Neural cell (in vitro differentiated cells): ENCODE measurements at regions not wholly inside any gene's neighbourhood (a gene's known extent, or its start where the extent isn't known, plus 50 kb on each side); places are given as distances from the start of the nearest gene placed in this dataset.

Source experiments
- H2AFZ ChIP-seq: fragments of 200-600, 300-800 bp; sonication (generic), shearing (Covaris generic); 2 replicates; pipeline ENCODE4 v1.6.0; 2014; ENCODE audit warnings: low read depth, mild to moderate bottlenecking, antibody characterized with exemption, low read length, moderate library complexity
- H3F3A ChIP-seq: fragments of 200-600 bp; shearing (Covaris generic); 2 replicates; pipeline ENCODE4 v1.6.1; 2016; ENCODE audit warnings: mild to moderate bottlenecking, moderate library complexity, mixed read lengths, antibody characterized with exemption, low read length; ENCODE audit not compliant: insufficient read depth, poor library complexity, severe bottlenecking
- H3K27ac ChIP-seq: fragments of 200-600, 300-800 bp; sonication (generic), shearing (Covaris generic); 2 replicates; pipeline ENCODE4 v1.5.1; 2014; ENCODE audit warnings: mild to moderate bottlenecking, low read length, moderate library complexity
- H3K27me3 ChIP-seq: fragments of 300-800, 200-600 bp; sonication (generic), shearing (Covaris generic); 2 replicates; pipeline ENCODE4 v1.6.0; 2014; ENCODE audit warnings: mild to moderate bottlenecking, low read depth, low read length, moderate library complexity; ENCODE audit not compliant: insufficient read depth
- H3K36me3 ChIP-seq: fragments of 300-800, 200-600 bp; sonication (generic), shearing (Covaris generic); 2 replicates; pipeline ENCODE4 v1.5.1; 2014; ENCODE audit warnings: mild to moderate bottlenecking, antibody characterized with exemption, low read length, moderate library complexity; ENCODE audit not compliant: insufficient read depth
- H3K4me2 ChIP-seq: fragments of 300-800, 200-600 bp; sonication (generic), shearing (Covaris generic); 2 replicates; pipeline ENCODE4 v1.6.0; 2014; ENCODE audit warnings: mild to moderate bottlenecking, low read length
- H3K4me3 ChIP-seq: fragments of 300-800, 200-600 bp; sonication (generic), shearing (Covaris generic); 2 replicates; pipeline ENCODE4 v1.5.1; 2014; ENCODE audit warnings: mild to moderate bottlenecking, low read length, moderate library complexity
- H3K79me2 ChIP-seq: fragments of 200-600 bp; shearing (Covaris generic); replicated peaks from 2 replicates; pipeline ENCODE4 v1.6.0; 2014; ENCODE audit warnings: mild to moderate bottlenecking, low read length, moderate library complexity; ENCODE audit not compliant: insufficient read depth
- H3K9ac ChIP-seq: fragments of 300-800, 200-600 bp; sonication (generic), shearing (Covaris generic); 2 replicates; pipeline ENCODE4 v1.6.1; 2016; ENCODE audit warnings: mild to moderate bottlenecking, low read length, mixed read lengths
- H3K9me2 ChIP-seq: fragments of 200-600 bp; shearing (Covaris generic); 2 replicates; pipeline ENCODE4 v1.6.1; 2016; ENCODE audit warnings: mild to moderate bottlenecking, low read length, mixed read lengths; ENCODE audit not compliant: insufficient read depth
- H3K9me3 ChIP-seq: fragments of 200-600, 300-800 bp; sonication (generic), shearing (Covaris generic); 2 replicates; pipeline ENCODE4 v1.6.1; 2016; ENCODE audit warnings: mild to moderate bottlenecking, mixed run types, low read length, moderate library complexity, mixed read lengths
- H4K20me1 ChIP-seq: fragments of 200-600 bp; shearing (Covaris generic); 2 replicates; pipeline ENCODE4 v1.6.1; 2016; ENCODE audit warnings: mild to moderate bottlenecking, mixed run types; ENCODE audit not compliant: insufficient read depth
- CTCF ChIP-seq: fragments of 450-650 bp; IDR thresholded peaks from 2 replicates; pipeline ENCODE4 v1.5.1; 2014; ENCODE audit warnings: antibody characterized with exemption, mild to moderate bottlenecking, moderate library complexity; ENCODE audit not compliant: poor library complexity, severe bottlenecking
- EP300 ChIP-seq: fragments of 450-650 bp; conservative IDR thresholded peaks from 2 replicates; pipeline ENCODE4 v1.6.1; 2014; ENCODE audit warnings: antibody characterized with exemption, mild to moderate bottlenecking, moderate library complexity; ENCODE audit not compliant: poor library complexity, severe bottlenecking
- EZH2 ChIP-seq: fragments of 200-600, 300-800 bp; shearing (Covaris generic), sonication (generic); IDR thresholded peaks from 2 replicates; pipeline ENCODE4 v1.6.1; 2014; ENCODE audit warnings: antibody characterized with exemption, low read length, borderline replicate concordance, mild to moderate bottlenecking; ENCODE audit not compliant: insufficient read depth, poor library complexity, severe bottlenecking
- MXI1 ChIP-seq: fragments of 450-650 bp; conservative IDR thresholded peaks from 2 replicates; pipeline ENCODE4 v1.6.1; 2014; ENCODE audit warnings: antibody characterized with exemption, mild to moderate bottlenecking; ENCODE audit not compliant: poor library complexity, severe bottlenecking
- POLR2AphosphoS5 ChIP-seq: IDR thresholded peaks from 2 replicates; pipeline ENCODE4 v1.6.1; 2012
- RAD21 ChIP-seq: fragments of 450-650 bp; conservative IDR thresholded peaks from 2 replicates; pipeline ENCODE4 v1.6.1; 2014; ENCODE audit warnings: antibody characterized with exemption, mild to moderate bottlenecking, moderate library complexity
- REST ChIP-seq: IDR thresholded peaks from 2 replicates; pipeline ENCODE4 v1.6.1; 2012; ENCODE audit warnings: borderline replicate concordance
- SMC3 ChIP-seq: fragments of 450-650 bp; conservative IDR thresholded peaks from 2 replicates; pipeline ENCODE4 v1.6.1; 2014; ENCODE audit warnings: antibody characterized with exemption, mild to moderate bottlenecking, moderate library complexity; ENCODE audit not compliant: poor library complexity
- TAF1 ChIP-seq: IDR thresholded peaks from 2 replicates; pipeline ENCODE4 v1.6.1; 2012; ENCODE audit warnings: low read depth

GRCh38 chr5:57903458-57903857, 420.8 kb upstream of the ACTBL2 start:
- TF ChIP-seq RAD21 (no peak), EZH2 (no peak), TAF1 (no peak), SMC3 (no peak), POLR2AphosphoS5 (no peak), CTCF (no peak), REST (no peak), EP300 (no peak), MXI1 (no peak)
- no peaks in the 10 kb centered on the region for H3K27me3 ChIP-seq
- no peaks in the 10 kb centered on the region for H4K20me1 ChIP-seq
- H3K36me3 ChIP-seq, result no peaks in the 10 kb centered on the region
- H3F3A ChIP-seq, result no peaks in the 10 kb centered on the region
- no peak overlapping the region for H3K4me2 ChIP-seq
- no peak overlapping the region for H2AFZ ChIP-seq
- no peak overlapping the region for H3K9ac ChIP-seq
- H3K4me3 ChIP-seq, result no peak overlapping the region
- H3K27ac ChIP-seq, result no peak overlapping the region
- H3K79me2 ChIP-seq, result no peaks in the 10 kb centered on the region
- no peaks in the 10 kb centered on the region for H3K9me3 ChIP-seq
- no peaks in the 10 kb centered on the region for H3K9me2 ChIP-seq

- no peak overlapping the region for H3K4me2 ChIP-seq
- no peak overlapping the region for H3K4me3 ChIP-seq
- H3K36me3 ChIP-seq, result no peaks in the 10 kb centered on the region
- no peaks in the 10 kb centered on the region for H3K9me2 ChIP-seq
- no peak overlapping the region for H3K27ac ChIP-seq
- H3F3A ChIP-seq, result no peaks in the 10 kb centered on the region
- H3K79me2 ChIP-seq, result no peaks in the 10 kb centered on the region
- no peaks in the 10 kb centered on the region for H3K9me3 ChIP-seq
- no peak overlapping the region for H2AFZ ChIP-seq
- no peaks in the 10 kb centered on the region for H4K20me1 ChIP-seq
- no peak for TF ChIP-seq EP300
- TF ChIP-seq RAD21, result no peak
- TF ChIP-seq SMC3, result no peak
- TF ChIP-seq TAF1, result no peak
- H3K9ac ChIP-seq, result no peak overlapping the region
- H3K27me3 ChIP-seq, result no peaks in the 10 kb centered on the region
Measured at GRCh38 chr5:57902095-57902494, 419.5 kb upstream of the ACTBL2 start.
